Upper lobe of left lung (tissue), 4 donors: ENCODE measurements at regions not wholly inside any gene's neighbourhood (a gene's known extent, or its start where the extent isn't known, plus 50 kb on each side); places are given as distances from the start of the nearest gene placed in this dataset.

Experiments
- CTCF ChIP-seq, 6 experiments: fragments of 450-650 bp in 4 of 6; fragments of 200-600 bp in 2 of 6; sonication (generic) in 2 of 6; IDR thresholded peaks; one replicate each; pipeline ENCODE4 v1.5.1; 2016 to 2019; ENCODE audit warnings: antibody characterized with exemption in 6 of 6
- EP300 ChIP-seq, 4 donors: sonication (generic); formaldehyde crosslinking; IDR thresholded peaks; one replicate each; pipeline ENCODE4 v1.5.1; 2017; ENCODE audit warnings: antibody characterized with exemption in 4 of 4, control low read depth in 2 of 4
- POLR2A ChIP-seq, 4 donors: fragments of 450-650 bp; IDR thresholded peaks; one replicate each; pipeline ENCODE4 v1.5.1; 2016 to 2017; ENCODE audit warnings: antibody characterized with exemption in 4 of 4, mild to moderate bottlenecking in 2 of 4
- POLR2AphosphoS5 ChIP-seq, 2 donors: sonication (generic); formaldehyde crosslinking; IDR thresholded peaks; one replicate each; pipeline ENCODE4 v1.5.1; 2017; ENCODE audit warnings: antibody characterized with exemption in 2 of 2

- TF ChIP-seq CTCF (IDR thresholded peaks at IDR 0.05) (no peak), POLR2A (IDR thresholded peaks at IDR 0.05) (no peak), EP300 (IDR thresholded peaks at IDR 0.05) (no peak), POLR2AphosphoS5 (IDR thresholded peaks at IDR 0.05) (no peak)
Measured at GRCh38 chr15:38190501-38190900, 62.1 kb upstream of the SPRED1 start.
